Neural crest cell (in vitro differentiated cells): ENCODE measurements at regions not wholly inside any gene's neighbourhood (a gene's known extent, or its start where the extent isn't known, plus 50 kb on each side); places are given as distances from the start of the nearest gene placed in this dataset.

Experiments used
- DNase-seq: peaks from one replicate; pipeline ENCODE4 v3.0.0; 2021; ENCODE audit warnings: low read depth, mixed read lengths, low spot score
- H3K27ac Mint-ChIP-seq: one replicate; pipeline ENCODE4 v1.8.0; 2021; ENCODE audit warnings: mild to moderate bottlenecking, mixed read lengths; ENCODE audit not compliant: unreplicated experiment
- H3K27me3 Mint-ChIP-seq: 2 replicates; pipeline ENCODE4 v1.8.0; 2021; ENCODE audit warnings: low read depth, mild to moderate bottlenecking, mixed read lengths
- H3K36me3 Mint-ChIP-seq: 2 replicates; pipeline ENCODE4 v1.8.0; 2021; ENCODE audit warnings: low read depth, mild to moderate bottlenecking, mixed read lengths
- H3K4me1 Mint-ChIP-seq: 2 replicates; pipeline ENCODE4 v1.8.0; 2021; ENCODE audit warnings: mixed read lengths
- H3K4me3 Mint-ChIP-seq: one replicate; pipeline ENCODE4 v1.8.0; 2021; ENCODE audit warnings: mild to moderate bottlenecking, mixed read lengths
- H3K9me3 Mint-ChIP-seq: 2 replicates; pipeline ENCODE4 v1.8.0; 2021; ENCODE audit warnings: mixed read lengths
- CTCF ChIP-seq: fragments of 200-600 bp; sonication (generic); conservative IDR thresholded peaks from 2 replicates; pipeline ENCODE4 v1.5.0; 2021; ENCODE audit warnings: antibody characterized with exemption, mild to moderate bottlenecking

GRCh38 chr13:33891196-33891742 lies 73.3 kb downstream of the RFC3 start:
- Mint-ChIP-seq H3K27me3 (no peaks in the 10 kb centered on the region), H3K27ac (no peak overlapping the region), H3K36me3 (peaks cover 56% of the 10 kb centered on the region), H3K4me1 (no peaks in the 10 kb centered on the region), H3K4me3 (no peak overlapping the region), H3K9me3 (peaks cover 26% of the 10 kb centered on the region)
- no peak for TF ChIP-seq CTCF
- DNase-seq = no peak

- Mint-ChIP-seq H3K9me3 (peaks cover 33% of the 10 kb centered on the region), H3K4me3 (no peak overlapping the region), H3K27ac (no peak overlapping the region), H3K4me1 (no peaks in the 10 kb centered on the region), H3K27me3 (no peaks in the 10 kb centered on the region), H3K36me3 (peaks cover 67% of the 10 kb centered on the region)
- TF ChIP-seq CTCF = no peak
- DNase-seq = no peak
These were observed 75.6 kb downstream of the RFC3 start for GRCh38 chr13:33893559-33893958.

GRCh38 chr13:33904431-33904830 lies 86.5 kb downstream of the RFC3 start:
- Mint-ChIP-seq H3K4me3 (no peak overlapping the region), H3K4me1 (no peaks in the 10 kb centered on the region), H3K36me3 (peaks cover 18% of the 10 kb centered on the region), H3K9me3 (peaks cover 10% of the 10 kb centered on the region), H3K27ac (no peak overlapping the region), H3K27me3 (no peaks in the 10 kb centered on the region)
- no peak for TF ChIP-seq CTCF
- DNase-seq = no peak

- no peaks in the 10 kb centered on the region for H3K4me1 Mint-ChIP-seq
These were observed 90.2 kb downstream of the RFC3 start for GRCh38 chr13:33908116-33908515.

GRCh38 chr13:33910255-33910654 lies 92.3 kb downstream of the RFC3 start:
- DNase-seq = no peak
- Mint-ChIP-seq H3K27ac (no peak overlapping the region), H3K36me3 (peaks cover 5% of the 10 kb centered on the region), H3K4me3 (no peak overlapping the region), H3K4me1 (no peaks in the 10 kb centered on the region), H3K9me3 (no peaks in the 10 kb centered on the region), H3K27me3 (no peaks in the 10 kb centered on the region)
- no peak for TF ChIP-seq CTCF

More at GRCh38 chr13:33908116-33908515, 90.2 kb downstream of the RFC3 start:
- no peaks in the 10 kb centered on the region for H3K9me3 Mint-ChIP-seq
- no peaks in the 10 kb centered on the region for H3K27me3 Mint-ChIP-seq
- DNase-seq = no peak
- no peak overlapping the region for H3K27ac Mint-ChIP-seq
- no peak for TF ChIP-seq CTCF
- H3K36me3 Mint-ChIP-seq = peaks cover 14% of the 10 kb centered on the region
- no peak overlapping the region for H3K4me3 Mint-ChIP-seq

GRCh38 chr13:33911521-33911920 lies 93.6 kb downstream of the RFC3 start:
- Mint-ChIP-seq H3K9me3 (no peaks in the 10 kb centered on the region), H3K4me1 (no peaks in the 10 kb centered on the region), H3K36me3 (peaks cover 5% of the 10 kb centered on the region), H3K27ac (no peak overlapping the region), H3K4me3 (no peak overlapping the region), H3K27me3 (no peaks in the 10 kb centered on the region)
- no peak for DNase-seq
- no peak for TF ChIP-seq CTCF
